ENCODE measurements at regions not wholly inside any gene's neighbourhood (a gene's known extent, or its start where the extent isn't known, plus 50 kb on each side); places are given as distances from the start of the nearest gene placed in this dataset.
"Not testable (repeated sequence)": the region's sequence is repeated elsewhere in the genome, so short reads cannot be mapped to it uniquely, and the experiment has no call there.

GRCh38 chr5:23440703-23441102, 66.7 kb upstream of the PRDM9 start:
- Mint-ChIP-seq H3K4me3 (ENCODE audit: unreplicated experiment) (no peak overlapping the region), H3K27ac (ENCODE audit: unreplicated experiment) (no peak overlapping the region), H3K36me3 (ENCODE audit: unreplicated experiment) (no peaks in the 10 kb centered on the region), H3K9me3 (ENCODE audit: unreplicated experiment) (no peaks in the 10 kb centered on the region), H3K4me1 (ENCODE audit: unreplicated experiment) (no peaks in the 10 kb centered on the region), H3K27me3 (ENCODE audit: unreplicated experiment) (no peaks in the 10 kb centered on the region)
- TF ChIP-seq CTCF (IDR thresholded peaks at IDR 0.05) = no peak
- no peak for DNase-seq (ENCODE audit: extremely low spot score, unreplicated experiment)

GRCh38 chr5:23437011-23437410, 70.4 kb upstream of the PRDM9 start:
- Mint-ChIP-seq H3K27ac (ENCODE audit: unreplicated experiment) (no peak overlapping the region), H3K9me3 (ENCODE audit: unreplicated experiment) (peaks cover 4% of the 10 kb centered on the region), H3K27me3 (ENCODE audit: unreplicated experiment) (no peaks in the 10 kb centered on the region), H3K4me1 (ENCODE audit: unreplicated experiment) (no peaks in the 10 kb centered on the region), H3K4me3 (ENCODE audit: unreplicated experiment) (no peak overlapping the region), H3K36me3 (ENCODE audit: unreplicated experiment) (no peaks in the 10 kb centered on the region)
- no peak for TF ChIP-seq CTCF (IDR thresholded peaks at IDR 0.05)
- no peak for DNase-seq (ENCODE audit: extremely low spot score, unreplicated experiment)

- no peak overlapping the region for H3K27ac Mint-ChIP-seq (ENCODE audit: unreplicated experiment)
- H3K4me1 Mint-ChIP-seq (ENCODE audit: unreplicated experiment) = no peaks in the 10 kb centered on the region
- H3K9me3 Mint-ChIP-seq (ENCODE audit: unreplicated experiment) = peaks cover 4% of the 10 kb centered on the region
- H3K36me3 Mint-ChIP-seq (ENCODE audit: unreplicated experiment) = no peaks in the 10 kb centered on the region
- no peak overlapping the region for H3K4me3 Mint-ChIP-seq (ENCODE audit: unreplicated experiment)
- TF ChIP-seq CTCF (IDR thresholded peaks at IDR 0.05) = no peak
- H3K27me3 Mint-ChIP-seq (ENCODE audit: unreplicated experiment) = no peaks in the 10 kb centered on the region
- no peak for DNase-seq (ENCODE audit: extremely low spot score, unreplicated experiment)
Measured at GRCh38 chr5:23433534-23434315, 73.7 kb upstream of the PRDM9 start.

- peaks cover 3% of the 10 kb centered on the region for H3K9me3 Mint-ChIP-seq (ENCODE audit: unreplicated experiment)
- no peak for TF ChIP-seq CTCF (IDR thresholded peaks at IDR 0.05)
- H3K27me3 Mint-ChIP-seq (ENCODE audit: unreplicated experiment) = no peaks in the 10 kb centered on the region
- no peaks in the 10 kb centered on the region for H3K4me1 Mint-ChIP-seq (ENCODE audit: unreplicated experiment)
- H3K4me3 Mint-ChIP-seq (ENCODE audit: unreplicated experiment) = no peak overlapping the region
- H3K36me3 Mint-ChIP-seq (ENCODE audit: unreplicated experiment) = no peaks in the 10 kb centered on the region
- H3K27ac Mint-ChIP-seq (ENCODE audit: unreplicated experiment) = no peak overlapping the region
- DNase-seq (ENCODE audit: extremely low spot score, unreplicated experiment) = no peak
Measured at GRCh38 chr5:23428705-23429104, 78.7 kb upstream of the PRDM9 start.

GRCh38 chr5:23420214-23420613, 87.2 kb upstream of the PRDM9 start:
- not testable (repeated sequence) for H3K4me1 Mint-ChIP-seq (ENCODE audit: unreplicated experiment); H3K4me3 Mint-ChIP-seq (ENCODE audit: unreplicated experiment); H3K36me3 Mint-ChIP-seq (ENCODE audit: unreplicated experiment); DNase-seq (ENCODE audit: extremely low spot score, unreplicated experiment); H3K27me3 Mint-ChIP-seq (ENCODE audit: unreplicated experiment); H3K9me3 Mint-ChIP-seq (ENCODE audit: unreplicated experiment); H3K27ac Mint-ChIP-seq (ENCODE audit: unreplicated experiment)

Data from osteocyte (in vitro differentiated cells).